GM23338 (cell line): ENCODE measurements at regions not wholly inside any gene's neighbourhood (a gene's known extent, or its start where the extent isn't known, plus 50 kb on each side); places are given as distances from the start of the nearest gene placed in this dataset.

Experiments used
- ATAC-seq: fragments of 200-7000 bp; cut with Tn5 transposase; 3 replicates; pipeline ENCODE4 v1.9.1; 2020
- DNase-seq: peaks from one replicate; pipeline ENCODE4 v3.0.0-alpha.2; 2015; ENCODE audit warnings: low spot score
- H2AFZ ChIP-seq: fragments of 200-600 bp; sonication (generic); 2 replicates; pipeline ENCODE4 v1.8.0; 2016; ENCODE audit warnings: antibody characterized with exemption, mild to moderate bottlenecking, moderate library complexity
- H3F3A ChIP-seq: fragments of 200-600 bp; sonication (generic); replicated peaks from 2 replicates; pipeline ENCODE4 v1.8.0; 2017; ENCODE audit warnings: antibody characterized with exemption, mixed run types, low read depth
- H3K27ac ChIP-seq: fragments of 200-600 bp; sonication (generic); 2 replicates; pipeline ENCODE4 v1.6.1; 2016; ENCODE audit warnings: low read depth
- H3K27me3 ChIP-seq: fragments of 200-600 bp; sonication (generic); 2 replicates; pipeline ENCODE4 v1.8.0; 2016; ENCODE audit warnings: mild to moderate bottlenecking, mixed run types, moderate library complexity; ENCODE audit not compliant: insufficient read depth
- H3K36me3 ChIP-seq: fragments of 200-600 bp; sonication (generic); 2 replicates; pipeline ENCODE4 v1.8.0; 2016; ENCODE audit warnings: mild to moderate bottlenecking; ENCODE audit not compliant: insufficient read depth
- H3K4me1 ChIP-seq: fragments of 200-600 bp; sonication (generic); 2 replicates; pipeline ENCODE4 v1.8.0; 2016; ENCODE audit warnings: mild to moderate bottlenecking, moderate library complexity; ENCODE audit not compliant: insufficient read depth
- H3K4me2 ChIP-seq: fragments of 200-600 bp; sonication (generic); 2 replicates; pipeline ENCODE4 v1.7.1; 2017; ENCODE audit warnings: mixed run types
- H3K4me3 ChIP-seq: fragments of 200-600 bp; sonication (generic); 2 replicates; pipeline ENCODE4 v1.6.1; 2016; ENCODE audit warnings: mixed run types
- H3K79me2 ChIP-seq: fragments of 200-600 bp; sonication (generic); replicated peaks from 2 replicates; pipeline ENCODE4 v1.8.0; 2017; ENCODE audit warnings: mild to moderate bottlenecking; ENCODE audit not compliant: insufficient read depth
- H3K9me2 ChIP-seq: fragments of 200-600 bp; sonication (generic); 2 replicates; pipeline ENCODE4 v1.8.0; 2017; ENCODE audit not compliant: insufficient read depth
- H4K20me1 ChIP-seq: fragments of 200-600 bp; sonication (generic); replicated peaks from 2 replicates; pipeline ENCODE4 v1.8.0; 2017; ENCODE audit warnings: mild to moderate bottlenecking; ENCODE audit not compliant: insufficient read depth
- H3K27ac Mint-ChIP-seq: 2 replicates; pipeline ENCODE4 v1.8.0; 2020; ENCODE audit warnings: inconsistent platforms, mild to moderate bottlenecking, moderate library complexity, mixed read lengths
- H3K27me3 Mint-ChIP-seq: 3 replicates; pipeline ENCODE4 v1.8.0; 2022; ENCODE audit warnings: low read depth, mild to moderate bottlenecking, moderate library complexity, mixed read lengths, inconsistent platforms; ENCODE audit not compliant: insufficient read depth, poor library complexity
- H3K36me3 Mint-ChIP-seq: 3 replicates; pipeline ENCODE4 v1.8.0; 2021; ENCODE audit warnings: low read depth, mild to moderate bottlenecking, inconsistent platforms, moderate library complexity, mixed read lengths
- H3K4me1 Mint-ChIP-seq: 3 replicates; pipeline ENCODE4 v1.8.0; 2020; ENCODE audit warnings: mild to moderate bottlenecking, inconsistent platforms, mixed read lengths
- H3K4me3 Mint-ChIP-seq: 3 replicates; pipeline ENCODE4 v1.8.0; 2021; ENCODE audit warnings: moderate library complexity, mild to moderate bottlenecking, inconsistent platforms, mixed read lengths
- H3K9me3 Mint-ChIP-seq: 3 replicates; pipeline ENCODE4 v1.8.0; 2020; ENCODE audit warnings: moderate library complexity, mild to moderate bottlenecking, inconsistent platforms, mixed read lengths
- CREB1 ChIP-seq: fragments of 250-450 bp; sonication (Bioruptor Pico); IDR thresholded peaks from 2 replicates; pipeline ENCODE4 v1.5.0; 2020; ENCODE audit warnings: low read depth, mild to moderate bottlenecking, moderate library complexity
- EZH2 ChIP-seq: fragments of 200-600 bp; sonication (generic); IDR thresholded peaks from one replicate; pipeline ENCODE4 v1.8.0; 2017; ENCODE audit warnings: antibody characterized with exemption, mild to moderate bottlenecking, low read depth; ENCODE audit not compliant: unreplicated experiment
- EZH2phosphoT487 ChIP-seq: fragments of 200-600 bp; sonication (generic); IDR thresholded peaks from one replicate; pipeline ENCODE4 v1.8.1; 2018; ENCODE audit warnings: antibody characterized with exemption; ENCODE audit not compliant: unreplicated experiment
- JUNB ChIP-seq: IDR thresholded peaks from one replicate; pipeline ENCODE4 v1.6.1; 2016; ENCODE audit warnings: antibody characterized with exemption; ENCODE audit not compliant: unreplicated experiment
- POLR2AphosphoS5 ChIP-seq: IDR thresholded peaks from 2 replicates; pipeline ENCODE4 v1.6.1; 2016; ENCODE audit warnings: antibody characterized with exemption, low read depth
- ZNF114 ChIP-seq: fragments of 250-450 bp; sonication (Bioruptor Pico); IDR thresholded peaks from 2 replicates; pipeline ENCODE4 v1.5.0; 2020; ENCODE audit warnings: mild to moderate bottlenecking, moderate library complexity
- ZNF331 ChIP-seq: fragments of 250-450 bp; sonication (Bioruptor Pico); IDR thresholded peaks from 2 replicates; pipeline ENCODE4 v1.5.0; 2020; ENCODE audit warnings: low read depth, mild to moderate bottlenecking, moderate library complexity
- TF ChIP-seq, protein P1 (sequence below): fragments of 250-450 bp; sonication (Bioruptor Pico); IDR thresholded peaks from 2 replicates; pipeline ENCODE4 v1.5.0; 2020; ENCODE audit warnings: mild to moderate bottlenecking, moderate library complexity
- TF ChIP-seq, protein P2 (sequence below): IDR thresholded peaks from one replicate; pipeline ENCODE4 v1.6.1; 2018; ENCODE audit warnings: antibody characterized with exemption; ENCODE audit not compliant: unreplicated experiment
- TF ChIP-seq, protein P3 (sequence below), 2 experiments: fragments of 200-600 bp in 1 of 2; sonication (generic) in 1 of 2; conservative IDR thresholded peaks; 2 replicates each; pipeline versions ENCODE4 v1.5.1 to v1.6.1; 2016 to 2017; ENCODE audit warnings: antibody characterized with exemption in 2 of 2, low read depth in 2 of 2, mild to moderate bottlenecking in 2 of 2, moderate library complexity in 1 of 2
- TF ChIP-seq, protein P4 (sequence below): IDR thresholded peaks from 2 replicates; pipeline ENCODE4 v1.6.1; 2016; ENCODE audit warnings: antibody characterized with exemption

DNA sequence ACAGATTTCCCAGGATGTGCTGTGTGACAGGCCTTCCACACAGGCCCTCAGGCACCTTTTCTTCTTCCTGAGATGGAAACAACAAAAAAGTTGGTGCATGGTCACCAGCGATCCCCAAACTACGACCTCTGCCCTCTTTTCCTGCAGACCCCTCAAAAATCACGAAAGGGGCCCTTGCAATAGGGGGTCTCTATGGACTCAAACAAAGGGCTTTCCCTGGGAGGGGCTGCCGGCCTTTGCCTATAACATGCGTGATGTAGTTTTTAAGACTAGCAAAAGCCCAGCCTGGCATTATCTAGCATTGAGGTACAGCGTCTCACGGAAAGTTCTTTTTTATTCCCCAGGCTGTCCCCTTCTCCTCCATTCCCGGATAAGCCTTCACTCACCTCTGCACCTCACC lies 71.2 kb downstream of the DIO3 start:
- Mint-ChIP-seq H3K4me3 (no peak overlapping the region), H3K27me3 (peaks cover 9% of the 10 kb centered on the region), H3K4me1 (peaks cover 3% of the 10 kb centered on the region; the same call in 2 of the 3 replicates), H3K27ac (no peak overlapping the region), H3K9me3 (no peaks in the 10 kb centered on the region), H3K36me3 (no peaks in the 10 kb centered on the region)
- Histone ChIP-seq H3K27ac (no peak overlapping the region), H4K20me1 (no peaks in the 10 kb centered on the region), H3F3A (no peaks in the 10 kb centered on the region), H3K9me2 (0 out of 2 replicates have a peak, but pooled peaks cover 3% of the 10 kb centered on the region), H3K36me3 (no peaks in the 10 kb centered on the region), H2AFZ (no peak overlapping the region), H3K27me3 (peaks cover 13% of the 10 kb centered on the region; the same call in 1 of the 2 replicates), H3K4me1 (peaks cover 2% of the 10 kb centered on the region; the same call in 1 of the 2 replicates), H3K79me2 (no peaks in the 10 kb centered on the region), H3K4me3 (no peak overlapping the region), H3K4me2 (no peak overlapping the region)
- TF ChIP-seq CREB1 (CRISPR knock-in tag): no peak
- TF ChIP-seq POLR2AphosphoS5: no peak
- TF ChIP-seq, protein P1, sequence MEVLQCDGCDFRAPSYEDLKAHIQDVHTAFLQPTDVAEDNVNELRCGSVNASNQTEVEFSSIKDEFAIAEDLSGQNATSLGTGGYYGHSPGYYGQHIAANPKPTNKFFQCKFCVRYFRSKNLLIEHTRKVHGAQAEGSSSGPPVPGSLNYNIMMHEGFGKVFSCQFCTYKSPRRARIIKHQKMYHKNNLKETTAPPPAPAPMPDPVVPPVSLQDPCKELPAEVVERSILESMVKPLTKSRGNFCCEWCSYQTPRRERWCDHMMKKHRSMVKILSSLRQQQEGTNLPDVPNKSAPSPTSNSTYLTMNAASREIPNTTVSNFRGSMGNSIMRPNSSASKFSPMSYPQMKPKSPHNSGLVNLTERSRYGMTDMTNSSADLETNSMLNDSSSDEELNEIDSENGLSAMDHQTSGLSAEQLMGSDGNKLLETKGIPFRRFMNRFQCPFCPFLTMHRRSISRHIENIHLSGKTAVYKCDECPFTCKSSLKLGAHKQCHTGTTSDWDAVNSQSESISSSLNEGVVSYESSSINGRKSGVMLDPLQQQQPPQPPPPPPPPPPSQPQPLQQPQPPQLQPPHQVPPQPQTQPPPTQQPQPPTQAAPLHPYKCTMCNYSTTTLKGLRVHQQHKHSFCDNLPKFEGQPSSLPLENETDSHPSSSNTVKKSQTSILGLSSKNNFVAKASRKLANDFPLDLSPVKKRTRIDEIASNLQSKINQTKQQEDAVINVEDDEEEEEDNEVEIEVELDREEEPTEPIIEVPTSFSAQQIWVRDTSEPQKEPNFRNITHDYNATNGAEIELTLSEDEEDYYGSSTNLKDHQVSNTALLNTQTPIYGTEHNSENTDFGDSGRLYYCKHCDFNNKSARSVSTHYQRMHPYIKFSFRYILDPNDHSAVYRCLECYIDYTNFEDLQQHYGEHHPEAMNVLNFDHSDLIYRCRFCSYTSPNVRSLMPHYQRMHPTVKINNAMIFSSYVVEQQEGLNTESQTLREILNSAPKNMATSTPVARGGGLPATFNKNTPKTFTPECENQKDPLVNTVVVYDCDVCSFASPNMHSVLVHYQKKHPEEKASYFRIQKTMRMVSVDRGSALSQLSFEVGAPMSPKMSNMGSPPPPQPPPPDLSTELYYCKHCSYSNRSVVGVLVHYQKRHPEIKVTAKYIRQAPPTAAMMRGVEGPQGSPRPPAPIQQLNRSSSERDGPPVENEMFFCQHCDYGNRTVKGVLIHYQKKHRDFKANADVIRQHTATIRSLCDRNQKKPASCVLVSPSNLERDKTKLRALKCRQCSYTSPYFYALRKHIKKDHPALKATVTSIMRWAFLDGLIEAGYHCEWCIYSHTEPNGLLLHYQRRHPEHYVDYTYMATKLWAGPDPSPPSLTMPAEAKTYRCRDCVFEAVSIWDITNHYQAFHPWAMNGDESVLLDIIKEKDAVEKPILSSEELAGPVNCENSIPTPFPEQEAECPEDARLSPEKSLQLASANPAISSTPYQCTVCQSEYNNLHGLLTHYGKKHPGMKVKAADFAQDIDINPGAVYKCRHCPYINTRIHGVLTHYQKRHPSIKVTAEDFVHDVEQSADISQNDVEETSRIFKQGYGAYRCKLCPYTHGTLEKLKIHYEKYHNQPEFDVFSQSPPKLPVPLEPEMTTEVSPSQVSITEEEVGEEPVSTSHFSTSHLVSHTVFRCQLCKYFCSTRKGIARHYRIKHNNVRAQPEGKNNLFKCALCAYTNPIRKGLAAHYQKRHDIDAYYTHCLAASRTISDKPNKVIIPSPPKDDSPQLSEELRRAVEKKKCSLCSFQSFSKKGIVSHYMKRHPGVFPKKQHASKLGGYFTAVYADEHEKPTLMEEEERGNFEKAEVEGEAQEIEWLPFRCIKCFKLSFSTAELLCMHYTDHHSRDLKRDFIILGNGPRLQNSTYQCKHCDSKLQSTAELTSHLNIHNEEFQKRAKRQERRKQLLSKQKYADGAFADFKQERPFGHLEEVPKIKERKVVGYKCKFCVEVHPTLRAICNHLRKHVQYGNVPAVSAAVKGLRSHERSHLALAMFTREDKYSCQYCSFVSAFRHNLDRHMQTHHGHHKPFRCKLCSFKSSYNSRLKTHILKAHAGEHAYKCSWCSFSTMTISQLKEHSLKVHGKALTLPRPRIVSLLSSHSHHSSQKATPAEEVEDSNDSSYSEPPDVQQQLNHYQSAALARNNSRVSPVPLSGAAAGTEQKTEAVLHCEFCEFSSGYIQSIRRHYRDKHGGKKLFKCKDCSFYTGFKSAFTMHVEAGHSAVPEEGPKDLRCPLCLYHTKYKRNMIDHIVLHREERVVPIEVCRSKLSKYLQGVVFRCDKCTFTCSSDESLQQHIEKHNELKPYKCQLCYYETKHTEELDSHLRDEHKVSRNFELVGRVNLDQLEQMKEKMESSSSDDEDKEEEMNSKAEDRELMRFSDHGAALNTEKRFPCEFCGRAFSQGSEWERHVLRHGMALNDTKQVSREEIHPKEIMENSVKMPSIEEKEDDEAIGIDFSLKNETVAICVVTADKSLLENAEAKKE (CRISPR knock-in tag): no peak
- TF ChIP-seq, protein P2, sequence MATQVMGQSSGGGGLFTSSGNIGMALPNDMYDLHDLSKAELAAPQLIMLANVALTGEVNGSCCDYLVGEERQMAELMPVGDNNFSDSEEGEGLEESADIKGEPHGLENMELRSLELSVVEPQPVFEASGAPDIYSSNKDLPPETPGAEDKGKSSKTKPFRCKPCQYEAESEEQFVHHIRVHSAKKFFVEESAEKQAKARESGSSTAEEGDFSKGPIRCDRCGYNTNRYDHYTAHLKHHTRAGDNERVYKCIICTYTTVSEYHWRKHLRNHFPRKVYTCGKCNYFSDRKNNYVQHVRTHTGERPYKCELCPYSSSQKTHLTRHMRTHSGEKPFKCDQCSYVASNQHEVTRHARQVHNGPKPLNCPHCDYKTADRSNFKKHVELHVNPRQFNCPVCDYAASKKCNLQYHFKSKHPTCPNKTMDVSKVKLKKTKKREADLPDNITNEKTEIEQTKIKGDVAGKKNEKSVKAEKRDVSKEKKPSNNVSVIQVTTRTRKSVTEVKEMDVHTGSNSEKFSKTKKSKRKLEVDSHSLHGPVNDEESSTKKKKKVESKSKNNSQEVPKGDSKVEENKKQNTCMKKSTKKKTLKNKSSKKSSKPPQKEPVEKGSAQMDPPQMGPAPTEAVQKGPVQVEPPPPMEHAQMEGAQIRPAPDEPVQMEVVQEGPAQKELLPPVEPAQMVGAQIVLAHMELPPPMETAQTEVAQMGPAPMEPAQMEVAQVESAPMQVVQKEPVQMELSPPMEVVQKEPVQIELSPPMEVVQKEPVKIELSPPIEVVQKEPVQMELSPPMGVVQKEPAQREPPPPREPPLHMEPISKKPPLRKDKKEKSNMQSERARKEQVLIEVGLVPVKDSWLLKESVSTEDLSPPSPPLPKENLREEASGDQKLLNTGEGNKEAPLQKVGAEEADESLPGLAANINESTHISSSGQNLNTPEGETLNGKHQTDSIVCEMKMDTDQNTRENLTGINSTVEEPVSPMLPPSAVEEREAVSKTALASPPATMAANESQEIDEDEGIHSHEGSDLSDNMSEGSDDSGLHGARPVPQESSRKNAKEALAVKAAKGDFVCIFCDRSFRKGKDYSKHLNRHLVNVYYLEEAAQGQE: no peak
- no peak for TF ChIP-seq ZNF331
- TF ChIP-seq, protein P3, sequence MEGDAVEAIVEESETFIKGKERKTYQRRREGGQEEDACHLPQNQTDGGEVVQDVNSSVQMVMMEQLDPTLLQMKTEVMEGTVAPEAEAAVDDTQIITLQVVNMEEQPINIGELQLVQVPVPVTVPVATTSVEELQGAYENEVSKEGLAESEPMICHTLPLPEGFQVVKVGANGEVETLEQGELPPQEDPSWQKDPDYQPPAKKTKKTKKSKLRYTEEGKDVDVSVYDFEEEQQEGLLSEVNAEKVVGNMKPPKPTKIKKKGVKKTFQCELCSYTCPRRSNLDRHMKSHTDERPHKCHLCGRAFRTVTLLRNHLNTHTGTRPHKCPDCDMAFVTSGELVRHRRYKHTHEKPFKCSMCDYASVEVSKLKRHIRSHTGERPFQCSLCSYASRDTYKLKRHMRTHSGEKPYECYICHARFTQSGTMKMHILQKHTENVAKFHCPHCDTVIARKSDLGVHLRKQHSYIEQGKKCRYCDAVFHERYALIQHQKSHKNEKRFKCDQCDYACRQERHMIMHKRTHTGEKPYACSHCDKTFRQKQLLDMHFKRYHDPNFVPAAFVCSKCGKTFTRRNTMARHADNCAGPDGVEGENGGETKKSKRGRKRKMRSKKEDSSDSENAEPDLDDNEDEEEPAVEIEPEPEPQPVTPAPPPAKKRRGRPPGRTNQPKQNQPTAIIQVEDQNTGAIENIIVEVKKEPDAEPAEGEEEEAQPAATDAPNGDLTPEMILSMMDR (conservative IDR thresholded peaks at IDR 0.05; ENCODE audit: low read depth in 2 of 2): no peak
- TF ChIP-seq, protein P4, sequence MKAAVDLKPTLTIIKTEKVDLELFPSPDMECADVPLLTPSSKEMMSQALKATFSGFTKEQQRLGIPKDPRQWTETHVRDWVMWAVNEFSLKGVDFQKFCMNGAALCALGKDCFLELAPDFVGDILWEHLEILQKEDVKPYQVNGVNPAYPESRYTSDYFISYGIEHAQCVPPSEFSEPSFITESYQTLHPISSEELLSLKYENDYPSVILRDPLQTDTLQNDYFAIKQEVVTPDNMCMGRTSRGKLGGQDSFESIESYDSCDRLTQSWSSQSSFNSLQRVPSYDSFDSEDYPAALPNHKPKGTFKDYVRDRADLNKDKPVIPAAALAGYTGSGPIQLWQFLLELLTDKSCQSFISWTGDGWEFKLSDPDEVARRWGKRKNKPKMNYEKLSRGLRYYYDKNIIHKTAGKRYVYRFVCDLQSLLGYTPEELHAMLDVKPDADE: no peak
- TF ChIP-seq EZH2: no peak
- TF ChIP-seq JUNB: no peak
- TF ChIP-seq ZNF114: no peak
- no peak for TF ChIP-seq EZH2phosphoT487
- DNase-seq (no peak), ATAC-seq (no peak)
